CD4-positive, alpha-beta T cell treated with Interleukin-6 at 100 ng/mL for 8 hours (primary cell): ENCODE measurements at regions not wholly inside any gene's neighbourhood (a gene's known extent, or its start where the extent isn't known, plus 50 kb on each side); places are given as distances from the start of the nearest gene placed in this dataset.

Experiments
- DNase-seq: peaks from one replicate; pipeline ENCODE4 v3.0.0-alpha.2; 2020; ENCODE audit warnings: mixed read lengths, low spot score

DNA sequence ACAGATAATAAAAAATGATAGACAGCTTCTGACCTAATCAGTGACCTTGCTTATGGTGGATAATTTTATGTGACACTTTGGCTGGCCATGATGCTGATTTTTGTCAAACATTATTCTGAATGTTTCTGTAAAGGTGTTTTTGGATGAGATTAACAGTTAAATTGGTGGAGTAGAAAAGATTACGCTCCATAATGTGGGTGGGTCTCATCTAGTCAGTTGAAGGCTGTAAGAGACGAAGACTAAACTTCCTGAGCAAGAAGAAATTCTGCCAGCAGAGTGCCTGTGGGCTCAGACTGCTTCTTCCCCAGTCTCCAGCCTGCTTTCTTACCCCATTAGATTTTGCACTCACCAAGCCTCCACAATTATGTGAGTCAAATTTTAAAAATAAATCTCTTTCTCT is 214.9 kb upstream of the ITGA4 start:
- no peak for DNase-seq

GRCh38 chr2:181243319-181243718 is 213.9 kb upstream of the ITGA4 start:
- DNase-seq: no peak

DNA sequence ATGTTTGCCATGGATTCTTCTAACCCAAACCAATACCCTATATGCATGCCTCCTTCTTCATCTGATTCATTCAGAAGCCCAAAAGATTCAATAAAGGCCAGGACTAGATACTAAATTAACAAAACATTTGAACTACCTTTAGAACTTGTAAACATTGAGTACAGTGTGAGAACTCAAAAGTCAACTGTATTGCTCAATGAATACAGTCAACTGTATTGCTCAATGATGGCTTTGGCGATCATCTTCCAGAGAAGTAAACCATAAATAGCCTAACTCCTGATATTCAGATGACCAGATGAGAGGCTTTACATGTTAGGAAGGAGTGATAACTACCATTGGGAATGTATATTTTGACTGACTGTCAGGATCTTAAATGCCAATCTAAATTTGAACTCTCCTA is 206.5 kb upstream of the ITGA4 start:
- DNase-seq: no peak

- no peak for DNase-seq
These were observed 204.7 kb upstream of the ITGA4 start for GRCh38 chr2:181252262-181253148.

DNA sequence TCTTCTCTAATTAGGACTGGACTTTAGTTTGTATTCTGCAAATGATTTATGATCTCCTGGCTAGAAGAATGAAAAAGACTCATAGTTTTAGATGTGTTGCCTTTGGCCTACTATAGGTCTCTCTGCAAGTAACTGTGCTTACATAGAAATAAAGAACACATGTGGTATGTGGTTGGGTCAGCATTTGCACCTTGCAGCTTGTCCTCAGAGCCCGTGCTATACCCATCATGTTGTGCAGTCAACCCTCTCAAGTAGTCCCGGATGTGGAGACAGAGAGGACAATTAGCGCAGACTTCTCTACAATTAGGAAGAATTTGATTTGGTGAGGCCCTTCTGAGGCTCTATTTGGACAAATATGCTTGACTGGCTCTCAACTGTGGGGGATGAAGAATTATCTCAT is 203.7 kb upstream of the ITGA4 start:
- no peak for DNase-seq

DNA sequence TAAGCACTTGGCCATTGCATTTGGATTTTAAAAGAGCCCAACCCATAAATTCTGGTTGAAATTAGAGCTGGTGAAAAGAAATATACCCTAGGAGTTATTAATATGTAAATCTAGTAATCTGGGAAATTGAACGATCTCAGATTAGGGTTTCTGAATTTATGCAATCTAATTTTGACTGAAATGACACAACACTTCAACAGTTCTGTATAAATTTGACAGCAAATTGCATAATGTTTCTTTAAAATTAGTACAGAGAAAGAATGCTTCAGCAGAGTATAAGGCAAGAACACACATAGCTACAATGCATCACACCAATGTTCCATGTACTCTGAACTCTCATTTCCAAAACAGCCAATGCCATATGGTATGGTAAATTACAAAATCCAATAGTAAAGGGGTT is 201.5 kb upstream of the ITGA4 start:
- DNase-seq: no peak

DNA sequence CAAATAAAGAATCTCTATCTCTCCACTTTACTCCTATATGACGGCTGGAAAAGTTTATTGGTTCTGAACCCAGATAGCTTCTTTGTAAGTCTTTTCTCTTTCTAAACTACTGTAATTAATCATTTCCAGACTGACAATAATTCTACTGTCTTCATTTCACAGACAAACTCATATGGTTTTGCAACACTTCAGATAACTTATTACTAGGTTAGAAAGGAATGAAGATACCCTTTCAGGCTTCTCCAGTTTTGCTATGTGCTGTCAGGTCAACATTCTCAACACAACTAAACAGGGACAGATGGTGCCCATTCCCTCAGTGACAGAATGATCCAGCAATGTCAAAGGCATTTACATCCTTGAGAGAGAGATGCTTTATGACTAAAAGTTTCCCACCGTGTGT is 198.5 kb upstream of the ITGA4 start:
- no peak for DNase-seq

- DNase-seq: no peak
These were observed 194.4 kb upstream of the ITGA4 start for GRCh38 chr2:181262782-181263181.

DNA sequence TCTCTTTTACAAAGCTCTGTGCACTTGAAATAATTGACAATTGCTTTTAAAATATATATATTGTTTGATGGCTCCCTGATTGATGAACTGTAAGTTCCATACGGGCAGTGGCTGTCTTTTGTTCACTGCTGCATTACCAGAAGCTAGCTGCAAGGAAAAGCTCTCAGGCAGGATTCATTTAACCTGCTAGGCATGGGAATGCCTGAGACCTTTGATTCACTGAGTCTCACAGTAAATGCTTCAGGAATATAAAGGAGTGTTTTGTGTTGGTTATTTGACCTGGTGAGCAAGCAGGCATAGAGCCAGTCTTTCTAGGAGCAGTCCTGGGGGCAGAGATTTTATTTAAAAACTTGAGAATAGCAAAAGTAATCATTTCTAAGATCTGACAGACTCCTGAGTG is 193.2 kb upstream of the ITGA4 start:
- DNase-seq: no peak

GRCh38 chr2:181264441-181264840 is 192.7 kb upstream of the ITGA4 start:
- DNase-seq: no peak

- no peak for DNase-seq
These were observed 190.6 kb upstream of the ITGA4 start for GRCh38 chr2:181266614-181267013.

- no peak for DNase-seq
These were observed 188.9 kb upstream of the ITGA4 start for GRCh38 chr2:181268174-181268867.

GRCh38 chr2:181273986-181274385 is 183.2 kb upstream of the ITGA4 start:
- DNase-seq: no peak

DNA sequence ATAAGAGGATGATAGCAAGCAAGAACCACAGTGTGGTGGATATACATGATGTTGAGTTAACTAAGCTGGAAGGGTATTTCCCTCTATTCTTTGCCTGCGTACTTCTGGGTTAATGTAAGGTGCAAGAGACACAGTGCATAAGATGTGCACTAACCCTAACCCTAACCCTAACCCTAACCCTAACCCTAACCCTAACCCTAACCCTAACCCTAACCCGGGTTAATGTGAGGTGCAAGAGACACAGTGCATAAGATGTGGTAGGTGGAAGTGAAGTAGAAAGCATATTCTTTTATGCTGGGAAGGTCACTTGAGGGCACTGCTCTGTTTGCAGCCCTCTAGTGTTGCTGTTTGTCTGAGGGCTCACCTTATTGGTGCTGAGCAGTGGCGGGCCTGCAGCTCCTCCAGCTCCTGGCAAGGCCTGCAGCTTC is 181.5 kb upstream of the ITGA4 start:
- DNase-seq: peak; percentile 29

DNA sequence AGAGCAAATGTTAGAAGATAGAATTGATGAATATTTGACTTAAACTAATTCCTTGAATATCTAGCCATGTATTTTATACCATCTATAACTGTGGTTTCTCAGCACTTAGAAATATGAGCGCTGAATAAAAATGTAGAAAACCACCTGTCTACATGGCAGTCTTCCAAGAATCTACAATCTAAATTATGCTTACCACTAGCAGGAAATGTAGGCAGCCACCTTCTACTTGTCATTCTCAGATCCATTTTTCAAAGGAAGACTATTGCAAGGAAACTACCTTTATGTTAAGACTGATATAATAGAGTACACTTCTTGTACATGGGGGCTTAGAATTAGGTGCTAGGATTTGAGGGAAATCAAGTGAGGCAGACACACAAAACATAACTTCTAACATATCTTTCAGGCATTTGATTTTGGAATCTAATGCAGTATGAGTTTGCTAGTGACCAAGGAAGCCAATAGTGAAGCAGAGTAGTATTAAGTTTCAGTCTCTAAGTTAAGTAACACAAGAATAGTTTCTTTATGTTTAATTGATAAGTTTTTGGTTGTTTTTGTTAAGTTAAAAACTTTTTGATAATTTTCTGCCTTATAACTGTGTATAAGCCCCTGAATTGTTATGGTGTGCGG is 175.9 kb upstream of the ITGA4 start:
- DNase-seq: peak; percentile 64

DNA sequence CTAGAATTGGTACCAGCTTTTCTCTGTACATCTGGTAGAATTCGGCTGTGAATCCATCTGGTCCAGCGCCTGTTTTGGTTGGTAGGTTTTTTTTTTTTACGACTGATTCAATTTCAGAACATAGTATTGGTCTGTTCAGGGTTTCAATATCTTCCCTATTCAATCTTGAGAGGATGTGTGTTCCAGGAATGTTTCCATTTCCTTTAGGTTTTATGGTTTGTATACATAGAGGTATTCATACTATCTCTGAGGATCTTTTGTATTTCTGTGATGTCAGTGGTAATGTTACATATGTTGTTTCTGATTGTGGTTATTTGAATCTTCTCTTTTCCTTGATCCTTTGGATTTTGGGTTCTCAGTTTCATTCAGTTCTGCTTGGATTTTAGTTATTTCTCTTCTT is 172.1 kb upstream of the ITGA4 start:
- DNase-seq: no peak

DNA sequence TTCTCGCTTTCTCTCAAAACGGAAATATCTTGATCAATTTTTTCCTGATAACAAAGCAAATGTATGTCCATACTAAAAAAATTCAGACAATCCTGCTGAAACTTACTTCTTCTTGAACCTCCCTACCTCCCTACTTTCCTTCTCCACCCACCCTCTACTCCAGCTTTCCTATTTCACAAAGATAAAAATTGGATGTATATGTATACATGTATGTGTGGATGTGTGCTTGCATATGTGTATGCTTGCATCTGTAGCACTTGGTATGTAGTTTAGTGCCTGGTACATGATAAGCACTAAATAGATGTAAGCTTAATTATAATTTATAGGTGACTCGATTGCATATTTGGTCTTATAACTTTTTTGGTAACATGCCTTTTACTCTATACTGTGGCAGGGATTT is 167.5 kb upstream of the ITGA4 start:
- no peak for DNase-seq

DNA sequence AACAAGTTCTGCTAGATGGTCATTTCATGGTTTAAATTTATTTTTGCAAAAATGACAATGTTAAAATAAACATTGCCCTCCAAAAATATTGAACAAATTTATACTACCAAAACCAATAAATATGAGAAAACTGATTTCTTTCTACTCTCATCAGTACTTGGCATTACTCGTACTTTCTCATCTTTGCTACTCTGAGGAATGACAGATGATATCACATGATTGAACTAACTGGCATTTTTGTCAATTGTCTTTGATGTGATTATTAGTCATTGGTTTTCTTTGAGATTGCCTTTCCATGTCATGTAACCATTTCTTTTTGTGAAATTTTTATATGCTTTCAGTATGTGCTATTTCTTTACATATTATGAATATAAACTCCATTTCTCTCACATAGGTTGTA is 167.0 kb upstream of the ITGA4 start:
- no peak for DNase-seq

DNA sequence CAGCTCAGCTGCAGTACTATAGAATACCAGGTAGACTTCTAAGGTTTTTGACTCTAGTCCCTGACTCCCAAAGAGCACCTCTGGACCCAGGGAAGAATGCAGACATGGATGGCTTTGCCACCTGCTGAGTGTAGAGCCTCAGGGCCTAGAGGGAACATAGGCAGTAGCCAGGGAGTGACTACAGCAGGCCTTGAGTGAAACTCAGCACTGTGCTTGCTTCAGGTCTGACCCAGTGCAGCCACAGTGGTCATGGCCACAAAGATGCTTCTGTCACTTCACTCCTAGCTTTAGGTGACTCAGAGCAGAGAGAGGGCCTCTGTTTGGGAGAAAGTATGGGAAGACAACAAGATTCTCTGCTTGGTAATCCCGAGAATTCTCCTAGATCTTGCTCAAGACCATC is 162.2 kb upstream of the ITGA4 start:
- no peak for DNase-seq

DNA sequence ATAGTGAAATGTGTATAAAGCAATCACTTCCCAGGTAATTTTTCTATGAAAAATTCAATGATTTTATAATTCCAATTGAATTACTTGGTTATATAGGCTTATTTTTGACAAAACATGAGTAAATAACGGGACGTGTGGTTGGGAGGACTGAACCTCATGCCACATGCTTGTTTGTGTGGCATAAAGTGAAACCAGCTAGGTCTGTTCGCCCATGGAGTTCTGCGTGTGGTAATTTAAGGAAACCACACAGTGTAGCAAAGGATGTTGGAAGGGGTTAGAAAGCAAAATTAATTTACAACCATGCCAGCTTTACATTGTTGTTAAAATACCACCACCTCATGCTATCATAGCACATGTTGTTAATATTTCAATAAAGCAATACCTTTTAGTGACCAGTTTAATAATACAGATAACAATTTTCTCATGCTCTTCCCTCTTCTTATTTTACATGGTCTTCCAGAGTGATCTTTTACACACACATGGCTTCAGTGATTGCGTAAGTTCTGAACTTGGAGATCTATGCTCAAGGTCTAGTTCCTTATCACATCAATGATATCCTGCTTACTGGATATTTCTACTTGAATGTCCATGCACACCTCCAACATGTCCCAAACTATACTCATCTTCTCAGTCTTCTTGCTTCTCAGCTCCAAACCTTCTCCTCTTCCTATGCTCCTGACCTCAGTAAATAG is 156.4 kb upstream of the ITGA4 start:
- DNase-seq: peak; percentile 75

DNA sequence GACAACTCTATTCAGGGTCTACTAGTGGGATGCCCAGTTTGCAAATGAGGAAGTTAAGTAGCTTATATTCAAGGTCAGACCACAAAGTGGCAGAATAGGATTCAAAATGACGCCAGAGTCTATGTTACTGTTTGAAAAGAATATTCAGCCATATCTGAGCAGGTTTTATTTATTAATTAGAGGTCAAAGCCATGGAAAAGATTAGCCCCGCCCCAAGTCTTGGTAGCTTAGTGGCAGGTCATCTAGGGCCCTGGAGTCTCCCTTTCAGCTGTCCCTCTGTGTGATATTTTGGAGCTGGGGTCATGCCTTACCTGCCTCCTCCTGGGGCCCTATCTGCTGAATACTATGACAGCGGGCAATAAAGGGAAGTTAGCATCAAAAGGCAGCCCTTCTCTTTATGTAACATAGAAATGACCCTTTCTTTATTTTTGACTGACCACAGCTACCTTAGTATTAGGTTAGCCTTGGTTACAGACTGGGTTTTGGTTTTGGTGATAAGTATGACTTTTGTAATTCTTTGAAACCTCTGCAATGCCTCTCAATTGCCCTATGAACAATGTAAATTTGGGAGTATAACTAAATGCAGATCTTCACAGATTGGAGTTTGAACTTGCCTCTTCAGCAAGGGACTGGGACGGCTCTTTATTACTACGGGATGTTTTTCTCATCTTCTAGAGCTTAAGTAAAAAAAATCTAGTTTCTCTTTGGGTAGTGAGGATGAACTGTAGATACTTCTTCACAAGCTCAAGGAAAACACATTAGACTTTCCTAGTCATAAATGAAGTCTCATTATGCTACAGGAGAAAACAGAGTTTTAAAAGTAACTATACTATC is 153.0 kb upstream of the ITGA4 start:
- peak; percentile 8 for DNase-seq
